Activated CD4-positive, alpha-beta T cell treated with anti-CD3 and anti-CD28 coated beads for 36 hours (primary cell): ENCODE measurements at regions not wholly inside any gene's neighbourhood (a gene's known extent, or its start where the extent isn't known, plus 50 kb on each side); places are given as distances from the start of the nearest gene placed in this dataset.
A peak's percentile ranks its signal among the peaks of the same experiment; 100 is the strongest.

Experiments used
- ATAC-seq: fragments of 200-7000 bp; cut with Tn5 transposase; one replicate; pipeline ENCODE4 v1.10.0; 2021; ENCODE audit warnings: mild to moderate bottlenecking, moderate library complexity
- CTCF ChIA-PET: fragments of 350-600 bp; sonication (Branson Sonifier 250); formaldehyde crosslinking; loops from one replicate; lab custom pipeline; 2021; ENCODE audit warnings: antibody characterized with exemption; lab: Charles Lee
- POLR2A ChIA-PET: fragments of 350-600 bp; sonication (Branson Sonifier 250); formaldehyde crosslinking; loops from one replicate; lab custom pipeline; 2021; ENCODE audit warnings: antibody characterized with exemption, inconsistent platforms; lab: Charles Lee
- DNase-seq: peaks from one replicate; pipeline ENCODE4 v3.0.0-alpha.2; 2020
- H3K27ac Mint-ChIP-seq: one replicate; pipeline ENCODE4 v1.8.0; 2021; ENCODE audit warnings: mixed read lengths
- H3K27me3 Mint-ChIP-seq: one replicate; pipeline ENCODE4 v1.8.0; 2021; ENCODE audit warnings: mixed read lengths
- H3K36me3 Mint-ChIP-seq: one replicate; pipeline ENCODE4 v1.8.0; 2021; ENCODE audit warnings: low read depth, mixed read lengths
- H3K4me1 Mint-ChIP-seq: one replicate; pipeline ENCODE4 v1.8.0; 2021; ENCODE audit warnings: mixed read lengths
- H3K4me3 Mint-ChIP-seq: one replicate; pipeline ENCODE4 v1.8.0; 2021; ENCODE audit warnings: mild to moderate bottlenecking, moderate library complexity, mixed read lengths
- H3K9me3 Mint-ChIP-seq: one replicate; pipeline ENCODE4 v1.8.0; 2021; ENCODE audit warnings: low read depth, mixed read lengths
- intact Hi-C, 2 experiments: fragments of 100-400 bp; cut with DNase I in 1 of 2; cut with micrococcal nuclease in 1 of 2; formaldehyde crosslinking; loops; one replicate each; pipeline versions ENCODE4 v1.14.2 to v1.15.1; 2022 to 2024; cut with DNase I, micrococcal nuclease

DNA sequence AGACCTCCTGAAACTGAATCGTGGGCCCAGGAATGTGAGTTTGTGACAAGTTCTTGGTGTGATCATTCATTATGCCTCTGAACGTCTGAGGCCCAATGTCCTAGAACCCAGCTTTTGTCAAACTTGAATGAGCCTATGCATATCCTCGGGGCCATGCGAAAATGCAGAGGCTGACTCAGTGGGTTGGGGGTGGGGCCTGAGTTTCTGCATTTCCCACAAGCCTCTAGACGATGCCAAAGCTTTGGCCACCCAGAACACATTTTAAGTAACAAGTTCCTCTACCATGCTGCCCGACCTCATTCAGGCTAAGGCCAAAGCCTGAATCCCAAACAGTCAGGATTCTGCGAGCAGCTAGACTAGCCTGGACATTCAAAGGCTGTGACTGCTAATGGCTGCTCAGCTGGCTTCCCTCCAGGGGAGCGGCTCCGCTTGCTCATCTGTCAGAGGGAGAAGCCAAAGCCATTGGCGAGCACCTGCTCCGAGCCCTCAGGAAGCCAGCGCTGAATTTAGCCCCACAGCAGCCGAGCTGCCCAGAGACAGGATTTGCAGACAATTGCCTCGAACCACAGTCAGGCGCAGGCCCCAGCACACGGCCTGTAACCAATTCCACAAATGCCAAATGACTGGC, 177.5 kb downstream of the ZDHHC21 start:
- H3K27me3 Mint-ChIP-seq = peaks cover 2% of the 10 kb centered on the region
- no peaks in the 10 kb centered on the region for H3K36me3 Mint-ChIP-seq
- ChIA-PET POLR2A (no interaction called here), CTCF (interaction anchor here (0.7 to 1.0 kb wide), 2 partner anchors 9 to 254 kb away, joined by 3 read pairs; no protein-coding TSS in a partner anchor)
- ATAC-seq (no peak), DNase-seq (no peak)
- intact Hi-C loops = no loop called here
- H3K4me3 Mint-ChIP-seq = no peak overlapping the region
- no peaks in the 10 kb centered on the region for H3K4me1 Mint-ChIP-seq
- H3K9me3 Mint-ChIP-seq = no peaks in the 10 kb centered on the region
- no peak overlapping the region for H3K27ac Mint-ChIP-seq

DNA sequence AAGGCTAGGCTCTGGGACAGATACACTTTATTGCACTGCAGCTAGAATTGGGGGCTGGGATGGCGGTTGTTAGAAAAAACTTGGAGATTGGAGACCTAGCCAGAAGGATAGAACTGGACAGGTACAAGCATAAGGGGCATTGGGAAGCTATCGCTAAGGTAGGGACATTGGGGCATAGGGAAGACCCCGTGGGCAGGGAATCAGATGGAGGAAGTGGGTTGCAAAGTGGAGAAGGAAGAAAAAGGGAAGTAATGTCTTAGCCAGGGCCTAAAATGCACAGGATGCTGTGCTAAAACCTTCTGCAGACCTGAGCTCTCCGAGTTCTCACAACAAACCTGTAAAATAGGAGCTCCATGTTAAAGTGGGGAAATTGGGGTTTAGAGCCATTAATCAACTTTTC, 178.2 kb downstream of the ZDHHC21 start:
- Mint-ChIP-seq H3K4me3 (no peak overlapping the region), H3K4me1 (no peaks in the 10 kb centered on the region), H3K9me3 (no peaks in the 10 kb centered on the region), H3K27ac (no peak overlapping the region), H3K27me3 (peaks cover 2% of the 10 kb centered on the region), H3K36me3 (no peaks in the 10 kb centered on the region)
- POLR2A ChIA-PET = no interaction called here
- CTCF ChIA-PET = interaction anchor here (1.0 kb wide), 1 partner anchor 255 kb away, joined by 3 read pairs; no protein-coding TSS in a partner anchor
- ATAC-seq (no peak), DNase-seq (no peak)
- intact Hi-C loops = no loop called here

DNA sequence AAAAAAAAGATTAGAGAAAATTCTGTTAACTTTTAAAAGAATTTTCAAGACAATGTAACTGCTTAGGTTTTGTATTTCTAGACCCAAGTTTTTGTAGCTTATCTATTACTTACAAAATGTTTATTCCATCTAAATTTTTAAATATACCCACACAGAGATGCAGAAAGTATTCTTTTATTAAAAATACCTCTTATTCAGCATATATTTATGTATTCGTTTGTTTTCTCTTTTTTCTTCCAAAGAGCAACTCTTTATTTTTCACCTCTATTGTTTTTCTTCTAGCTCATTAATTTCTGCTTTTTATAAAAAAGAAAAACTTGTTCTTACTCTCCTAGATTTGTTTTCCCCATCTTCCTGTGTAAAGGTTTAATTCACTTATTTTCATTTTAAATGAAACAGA, 180.3 kb downstream of the ZDHHC21 start:
- CTCF ChIA-PET = interaction anchor here (0.8 kb wide), 1 partner anchor 114 kb away, joined by 3 read pairs; no protein-coding TSS in a partner anchor
- H3K9me3 Mint-ChIP-seq = no peaks in the 10 kb centered on the region
- no peaks in the 10 kb centered on the region for H3K4me1 Mint-ChIP-seq
- intact Hi-C loops = no loop called here
- ATAC-seq (no peak), DNase-seq (no peak)
- peaks cover 6% of the 10 kb centered on the region for H3K27me3 Mint-ChIP-seq
- no peaks in the 10 kb centered on the region for H3K36me3 Mint-ChIP-seq
- H3K27ac Mint-ChIP-seq = no peak overlapping the region
- no peak overlapping the region for H3K4me3 Mint-ChIP-seq
- POLR2A ChIA-PET = interaction anchor here (0.7 kb wide), 1 partner anchor 20 kb away, joined by 6 read pairs; no protein-coding TSS in a partner anchor

DNA sequence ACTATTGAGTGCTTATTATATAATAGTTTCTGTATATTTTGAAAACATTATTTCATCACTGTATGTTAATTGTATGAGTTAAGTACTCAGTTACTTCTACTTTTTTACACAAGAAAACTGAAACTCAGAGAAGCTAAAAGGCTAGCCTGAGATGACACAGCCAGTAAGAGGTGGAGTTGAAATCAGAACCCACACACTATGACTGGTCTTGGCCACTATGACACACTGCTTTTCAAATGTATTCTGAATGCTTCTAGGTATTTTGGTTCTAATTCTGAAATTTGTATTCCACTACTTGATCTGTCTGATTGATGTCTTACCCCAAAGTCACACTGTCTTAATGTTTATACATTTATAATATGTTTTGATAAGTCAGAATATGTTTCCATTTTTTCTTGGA, 181.8 kb downstream of the ZDHHC21 start:
- CTCF ChIA-PET = no interaction called here
- no peak for DNase-seq

DNA sequence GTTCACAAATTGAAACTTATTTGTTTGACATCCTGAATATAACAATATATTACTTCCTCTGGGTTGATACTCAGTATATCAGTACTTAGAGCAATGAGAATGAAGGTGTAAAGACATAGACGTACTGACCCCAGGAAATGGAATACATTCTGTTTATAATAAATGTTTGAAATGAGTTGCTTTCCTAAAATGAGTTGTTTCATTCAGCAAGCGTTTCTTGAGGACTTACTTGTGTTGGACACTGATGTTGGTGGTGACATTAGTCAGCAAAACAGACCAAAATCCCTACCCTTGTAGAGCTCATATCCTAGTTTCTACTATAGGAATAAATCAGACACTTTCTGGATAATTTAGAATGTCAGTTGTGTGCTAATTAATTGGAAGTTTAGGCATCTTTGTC, 184.3 kb downstream of the ZDHHC21 start:
- H3K9me3 Mint-ChIP-seq = no peaks in the 10 kb centered on the region
- no peak overlapping the region for H3K4me3 Mint-ChIP-seq
- CTCF ChIA-PET = no interaction called here
- DNase-seq (no peak), ATAC-seq (no peak)
- peaks cover 10% of the 10 kb centered on the region for H3K27me3 Mint-ChIP-seq
- POLR2A ChIA-PET = no interaction called here
- no peaks in the 10 kb centered on the region for H3K36me3 Mint-ChIP-seq
- intact Hi-C loops = no loop called here
- no peak overlapping the region for H3K27ac Mint-ChIP-seq
- no peaks in the 10 kb centered on the region for H3K4me1 Mint-ChIP-seq

More for the DNA sequence above, 181.8 kb downstream of the ZDHHC21 start:
- H3K27me3 Mint-ChIP-seq = peaks cover 8% of the 10 kb centered on the region
- no peak overlapping the region for H3K4me3 Mint-ChIP-seq
- H3K4me1 Mint-ChIP-seq = no peaks in the 10 kb centered on the region
- H3K36me3 Mint-ChIP-seq = no peaks in the 10 kb centered on the region
- no peak overlapping the region for H3K27ac Mint-ChIP-seq
- no peaks in the 10 kb centered on the region for H3K9me3 Mint-ChIP-seq
- POLR2A ChIA-PET = no interaction called here
- intact Hi-C loops = no loop called here
- peak; percentile 66 for ATAC-seq

DNA sequence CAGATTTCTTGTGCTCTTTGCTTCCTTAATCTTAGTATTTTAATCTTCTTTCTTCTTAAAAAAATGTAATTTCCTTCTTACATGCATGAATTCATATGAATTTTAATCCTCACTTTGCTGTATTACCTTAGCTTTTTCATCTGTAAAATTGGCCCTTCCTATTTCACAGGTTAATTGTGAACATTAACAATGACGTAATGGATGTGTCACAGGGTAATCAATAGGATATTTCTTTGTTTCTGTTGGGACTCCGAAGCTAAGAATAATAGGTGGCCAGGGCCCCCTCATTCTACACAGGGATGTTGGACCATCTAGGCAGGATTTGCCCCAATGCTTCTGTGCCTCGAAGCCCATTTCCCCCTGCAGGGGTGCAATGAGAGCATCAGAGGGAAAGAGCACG, 187.4 kb upstream of the NFIB start:
- DNase-seq (no peak), ATAC-seq (no peak)
- intact Hi-C loops = no loop called here
- no peaks in the 10 kb centered on the region for H3K4me1 Mint-ChIP-seq
- H3K4me3 Mint-ChIP-seq = no peak overlapping the region
- no peak overlapping the region for H3K27ac Mint-ChIP-seq
- ChIA-PET POLR2A (no interaction called here), CTCF (no interaction called here)
- H3K36me3 Mint-ChIP-seq = no peaks in the 10 kb centered on the region
- peaks cover 2% of the 10 kb centered on the region for H3K9me3 Mint-ChIP-seq
- H3K27me3 Mint-ChIP-seq = peaks cover 11% of the 10 kb centered on the region

DNA sequence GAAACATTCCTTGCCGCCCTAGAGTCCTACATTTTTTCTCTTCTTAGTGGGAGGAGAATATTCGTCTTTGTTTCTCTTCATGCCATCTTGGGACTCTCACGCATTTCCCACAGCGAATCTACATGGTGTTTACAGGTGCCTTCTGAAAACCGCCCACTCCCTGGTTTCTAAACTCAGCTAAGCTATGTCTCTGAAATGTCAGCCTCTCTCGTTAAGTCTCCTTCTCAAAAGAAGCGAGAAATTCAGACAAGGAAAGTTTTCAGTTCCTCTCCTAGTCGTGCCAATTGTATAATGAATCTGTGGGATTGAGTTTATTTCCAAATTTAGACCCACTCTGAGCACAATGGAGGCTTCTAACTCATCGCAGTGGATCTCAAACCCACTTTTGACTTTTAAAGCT, 186.8 kb upstream of the NFIB start:
- intact Hi-C loops = no loop called here

DNA sequence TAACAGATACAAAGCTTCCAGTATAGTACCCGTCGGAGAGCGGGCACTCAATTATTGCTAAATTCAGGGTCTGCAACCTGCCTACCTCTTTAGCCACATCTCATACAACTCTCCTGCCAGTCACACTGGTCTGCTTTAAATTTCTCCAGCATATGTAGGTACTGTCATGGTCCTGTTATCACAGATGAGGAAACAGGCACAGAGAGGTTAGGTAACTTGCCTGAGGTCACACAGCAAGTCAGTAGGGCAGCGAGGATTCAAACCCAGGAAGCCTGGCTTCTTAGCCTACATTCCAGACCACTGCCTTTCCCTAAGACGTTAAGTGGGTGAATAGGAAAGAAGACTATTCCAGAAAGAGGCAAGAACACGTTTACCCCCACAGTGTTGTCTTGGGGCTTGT, 186.0 kb upstream of the NFIB start:
- no peaks in the 10 kb centered on the region for H3K4me1 Mint-ChIP-seq
- H3K36me3 Mint-ChIP-seq = no peaks in the 10 kb centered on the region
- H3K4me3 Mint-ChIP-seq = no peak overlapping the region
- intact Hi-C loops = no loop called here
- peaks cover 11% of the 10 kb centered on the region for H3K27me3 Mint-ChIP-seq
- CTCF ChIA-PET = no interaction called here
- no peak for ATAC-seq
- no peak for DNase-seq
- no peak overlapping the region for H3K27ac Mint-ChIP-seq
- POLR2A ChIA-PET = no interaction called here
- H3K9me3 Mint-ChIP-seq = peaks cover 2% of the 10 kb centered on the region

More for the DNA sequence above, 186.8 kb upstream of the NFIB start:
- no peak for DNase-seq
- H3K4me3 Mint-ChIP-seq = no peak overlapping the region
- ChIA-PET CTCF (no interaction called here), POLR2A (no interaction called here)
- peaks cover 2% of the 10 kb centered on the region for H3K9me3 Mint-ChIP-seq
- H3K36me3 Mint-ChIP-seq = no peaks in the 10 kb centered on the region
- no peaks in the 10 kb centered on the region for H3K4me1 Mint-ChIP-seq
- no peak for ATAC-seq
- H3K27me3 Mint-ChIP-seq = peaks cover 8% of the 10 kb centered on the region
- H3K27ac Mint-ChIP-seq = no peak overlapping the region

DNA sequence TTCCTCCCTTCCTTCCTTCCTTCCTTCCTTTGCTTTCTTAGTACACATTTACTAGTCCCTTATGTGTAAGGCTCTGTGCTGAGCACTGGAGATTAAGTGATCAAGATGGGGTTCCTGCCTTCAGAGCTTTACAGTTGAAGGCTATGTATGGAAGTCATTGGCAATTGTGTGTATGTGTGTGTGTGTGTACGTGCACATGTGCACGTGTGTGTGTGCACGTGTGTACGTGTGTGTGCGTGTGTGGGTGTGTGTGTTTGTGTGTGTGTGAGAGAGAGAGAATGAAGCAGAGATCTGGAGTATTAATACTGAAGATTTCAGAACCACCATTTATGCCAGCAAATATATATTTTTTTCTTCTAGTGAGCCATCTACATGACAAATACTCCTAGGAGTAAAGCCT, 184.9 kb upstream of the NFIB start:
- no peak for ATAC-seq
- peaks cover 2% of the 10 kb centered on the region for H3K9me3 Mint-ChIP-seq
- ChIA-PET CTCF (interaction anchor here (0.7 to 0.8 kb wide), 2 partner anchors 65 to 285 kb away, joined by 4 read pairs; no protein-coding TSS in a partner anchor), POLR2A (no interaction called here)
- no peak overlapping the region for H3K4me3 Mint-ChIP-seq
- H3K27me3 Mint-ChIP-seq = peaks cover 12% of the 10 kb centered on the region
- H3K27ac Mint-ChIP-seq = no peak overlapping the region
- DNase-seq = no peak
- no peaks in the 10 kb centered on the region for H3K36me3 Mint-ChIP-seq
- intact Hi-C loops = no loop called here
- H3K4me1 Mint-ChIP-seq = no peaks in the 10 kb centered on the region

DNA sequence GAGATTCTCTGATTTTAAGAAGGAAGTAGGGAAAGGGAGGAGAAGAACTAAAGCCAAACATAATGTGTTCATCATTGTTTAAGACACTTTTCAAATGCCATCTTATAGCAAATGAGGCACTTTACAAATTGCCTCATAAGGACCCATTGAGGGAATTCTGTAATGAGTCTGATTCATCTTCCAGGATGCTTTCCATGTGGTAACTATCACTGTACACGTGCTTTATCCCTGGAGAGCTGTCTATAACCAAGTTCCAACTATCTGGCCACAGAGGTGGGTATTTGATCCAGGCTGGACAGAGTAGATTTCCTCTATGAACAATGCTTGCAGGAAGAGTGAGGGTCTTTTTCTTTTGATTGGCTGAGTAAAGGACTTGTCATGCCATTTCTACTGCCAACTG, 183.5 kb upstream of the NFIB start:
- ChIA-PET POLR2A (no interaction called here), CTCF (no interaction called here)
- DNase-seq = no peak
- Mint-ChIP-seq H3K4me3 (no peak overlapping the region), H3K4me1 (no peaks in the 10 kb centered on the region), H3K9me3 (peaks cover 2% of the 10 kb centered on the region), H3K36me3 (no peaks in the 10 kb centered on the region), H3K27me3 (peaks cover 12% of the 10 kb centered on the region), H3K27ac (no peak overlapping the region)
- no peak for ATAC-seq
- intact Hi-C loops = no loop called here

DNA sequence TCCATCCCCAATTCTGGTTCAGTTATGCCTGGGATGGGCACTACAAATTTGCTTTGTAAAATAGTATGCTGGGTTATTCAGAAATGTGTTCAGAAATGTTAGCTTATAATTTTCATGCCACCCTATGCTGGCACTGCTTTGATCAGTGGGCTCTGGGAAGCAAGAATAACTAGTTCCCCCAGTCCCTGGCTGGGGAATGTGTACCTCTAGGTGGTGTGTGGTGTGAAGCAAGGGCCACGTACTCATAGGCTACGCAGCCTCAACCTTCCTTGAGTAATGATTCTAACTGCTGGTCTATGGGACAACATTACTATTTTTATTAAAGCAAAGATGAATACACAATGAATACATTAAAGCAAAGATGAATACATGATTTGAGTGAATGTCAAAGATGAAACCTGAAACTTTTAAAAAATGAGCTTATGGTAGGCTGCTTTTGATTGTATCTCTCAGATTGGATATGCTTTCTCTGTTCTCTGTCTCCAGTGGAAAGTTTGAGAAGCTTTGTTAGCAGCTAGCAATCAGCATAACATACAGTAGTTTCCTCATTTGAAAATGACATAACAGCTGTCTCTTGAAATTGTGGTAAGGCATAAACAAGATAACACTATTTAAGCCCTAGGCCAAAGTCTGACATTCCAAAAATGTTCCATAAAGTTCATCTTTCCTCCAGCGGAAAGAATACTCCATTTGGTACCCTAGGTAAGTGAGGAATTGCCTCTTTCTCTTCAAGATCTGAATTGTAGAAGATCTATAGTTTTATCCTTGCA, 174.7 kb upstream of the NFIB start:
- POLR2A ChIA-PET = no interaction called here
- DNase-seq (no peak), ATAC-seq (no peak)
- no peak overlapping the region for H3K27ac Mint-ChIP-seq
- intact Hi-C loops = no loop called here
- H3K27me3 Mint-ChIP-seq = peaks cover 9% of the 10 kb centered on the region
- H3K36me3 Mint-ChIP-seq = no peaks in the 10 kb centered on the region
- H3K4me1 Mint-ChIP-seq = no peaks in the 10 kb centered on the region
- H3K9me3 Mint-ChIP-seq = no peaks in the 10 kb centered on the region
- H3K4me3 Mint-ChIP-seq = no peak overlapping the region
- CTCF ChIA-PET = no interaction called here
